Bone marrow (tissue), 2 donors: ENCODE measurements at regions not wholly inside any gene's neighbourhood (a gene's known extent, or its start where the extent isn't known, plus 50 kb on each side); places are given as distances from the start of the nearest gene placed in this dataset.

Experiments
- DNase-seq, 2 donors: peaks; one replicate each; lab custom pipeline; 2025; lab: John Stamatoyannopoulos, UW

- peak in 1 of 2 donors; percentile 9 for DNase-seq
Measured at GRCh38 chr5:10173716-10174115, 76.0 kb downstream of the ATPSCKMT start.

GRCh38 chr5:10172247-10172646 is 77.4 kb downstream of the ATPSCKMT start:
- no peak for DNase-seq

- DNase-seq = no peak
Measured at GRCh38 chr5:10169359-10169758, 80.3 kb downstream of the ATPSCKMT start.

- no peak for DNase-seq
Measured at GRCh38 chr5:10168254-10168653, 81.4 kb downstream of the ATPSCKMT start.

GRCh38 chr5:10167806-10168205 is 81.9 kb downstream of the ATPSCKMT start:
- no peak for DNase-seq

- no peak for DNase-seq
Measured at GRCh38 chr5:10166392-10166791, 83.3 kb downstream of the ATPSCKMT start.

GRCh38 chr5:10162468-10162867 is 87.2 kb downstream of the ATPSCKMT start:
- no peak for DNase-seq

- DNase-seq = no peak
Measured at GRCh38 chr5:10161778-10162177, 87.9 kb downstream of the ATPSCKMT start.

GRCh38 chr5:10160241-10160640 is 89.4 kb downstream of the ATPSCKMT start:
- no peak for DNase-seq

GRCh38 chr5:10158886-10159285 is 90.8 kb downstream of the ATPSCKMT start:
- DNase-seq = no peak

GRCh38 chr5:10157085-10157669 is 92.5 kb downstream of the ATPSCKMT start:
- DNase-seq = no peak

- DNase-seq = no peak
Measured at GRCh38 chr5:10155897-10156667, 93.6 kb downstream of the ATPSCKMT start.

GRCh38 chr5:10153808-10154537 is 95.7 kb downstream of the ATPSCKMT start:
- DNase-seq = no peak

- DNase-seq = no peak
Measured at GRCh38 chr5:10153394-10153793, 96.3 kb downstream of the ATPSCKMT start.

- DNase-seq = no peak
Measured at GRCh38 chr5:10151656-10152055, 98.0 kb downstream of the ATPSCKMT start.

GRCh38 chr5:10149911-10150310 is 99.8 kb downstream of the ATPSCKMT start:
- DNase-seq = no peak

- DNase-seq = no peak
Measured at GRCh38 chr5:10145923-10146401, 103.7 kb downstream of the ATPSCKMT start.

- DNase-seq = no peak
Measured at GRCh38 chr5:10144040-10144439, 105.6 kb downstream of the ATPSCKMT start.

GRCh38 chr5:10140195-10140973 is 109.3 kb downstream of the ATPSCKMT start:
- DNase-seq = no peak

- no peak for DNase-seq
Measured at GRCh38 chr5:10138395-10139057, 111.2 kb downstream of the ATPSCKMT start.

GRCh38 chr5:10133830-10134229 is 115.9 kb downstream of the ATPSCKMT start:
- no peak for DNase-seq

- no peak for DNase-seq
Measured at GRCh38 chr5:10130881-10131280, 118.8 kb downstream of the ATPSCKMT start.
